ENCODE measurements at regions not wholly inside any gene's neighbourhood (a gene's known extent, or its start where the extent isn't known, plus 50 kb on each side); places are given as distances from the start of the nearest gene placed in this dataset.
A peak's percentile ranks its signal among the peaks of the same experiment; 100 is the strongest.
"Not testable (repeated sequence)": the region's sequence is repeated elsewhere in the genome, so short reads cannot be mapped to it uniquely, and the experiment has no call there.

GRCh38 chr4:138414202-138414601 lies 172.1 kb upstream of the SLC7A11 start:
- no peak for DNase-seq

GRCh38 chr4:138413273-138413672 lies 171.1 kb upstream of the SLC7A11 start:
- DNase-seq = no peak

GRCh38 chr4:138412847-138413246 lies 170.7 kb upstream of the SLC7A11 start:
- no peak for DNase-seq

GRCh38 chr4:138410266-138410665 lies 168.1 kb upstream of the SLC7A11 start:
- no peak for DNase-seq

- no peak for DNase-seq
These were observed 167.5 kb upstream of the SLC7A11 start for GRCh38 chr4:138409670-138410069.

- DNase-seq = no peak
These were observed 166.6 kb upstream of the SLC7A11 start for GRCh38 chr4:138408758-138409157.

GRCh38 chr4:138407329-138407728 lies 165.2 kb upstream of the SLC7A11 start:
- no peak for DNase-seq

- peak; percentile 63 to 75 for DNase-seq
These were observed 164.7 kb upstream of the SLC7A11 start for GRCh38 chr4:138406876-138407275.

GRCh38 chr4:138405934-138406567 lies 163.9 kb upstream of the SLC7A11 start:
- DNase-seq = peak; percentile 96

- DNase-seq = no peak
These were observed 163.3 kb upstream of the SLC7A11 start for GRCh38 chr4:138405466-138405891.

GRCh38 chr4:138404801-138405200 lies 162.7 kb upstream of the SLC7A11 start:
- no peak for DNase-seq

- no peak for DNase-seq
These were observed 162.1 kb upstream of the SLC7A11 start for GRCh38 chr4:138404251-138404650.

- DNase-seq = no peak
These were observed 159.2 kb upstream of the SLC7A11 start for GRCh38 chr4:138401334-138401733.

GRCh38 chr4:138400543-138400942 lies 158.4 kb upstream of the SLC7A11 start:
- DNase-seq = no peak

GRCh38 chr4:138400066-138400465 lies 157.9 kb upstream of the SLC7A11 start:
- DNase-seq = no peak

- no peak for DNase-seq
These were observed 156.9 kb upstream of the SLC7A11 start for GRCh38 chr4:138399081-138399480.

GRCh38 chr4:138398322-138398721 lies 156.2 kb upstream of the SLC7A11 start:
- DNase-seq = no peak

- DNase-seq = no peak
These were observed 151.9 kb upstream of the SLC7A11 start for GRCh38 chr4:138393886-138394610.

- peak in 1 of 2 experiments; percentile 9 for DNase-seq
These were observed 150.7 kb upstream of the SLC7A11 start for GRCh38 chr4:138392751-138393308.

- DNase-seq = no peak
These were observed 148.0 kb upstream of the SLC7A11 start for GRCh38 chr4:138389976-138390685.

GRCh38 chr4:138374947-138375346 lies 132.8 kb upstream of the SLC7A11 start:
- DNase-seq = no peak

GRCh38 chr4:138367942-138368341 lies 125.8 kb upstream of the SLC7A11 start:
- DNase-seq = no peak

- not testable (repeated sequence) for DNase-seq
These were observed 110.3 kb upstream of the SLC7A11 start for GRCh38 chr4:138352446-138352845.

GRCh38 chr4:138348055-138348454 lies 105.9 kb upstream of the SLC7A11 start:
- DNase-seq = peak; percentile 21 to 34

Data from AML-193 (cell line).